GM18951 (cell line): ENCODE measurements at regions not wholly inside any gene's neighbourhood (a gene's known extent, or its start where the extent isn't known, plus 50 kb on each side); places are given as distances from the start of the nearest gene placed in this dataset.

Experiments used
- POLR2A ChIP-seq: IDR thresholded peaks from 4 replicates; pipeline ENCODE4 v1.6.1; 2011; ENCODE audit warnings: mild to moderate bottlenecking; ENCODE audit not compliant: insufficient read length, insufficient read depth; ENCODE audit errors: extremely low read depth
- in situ Hi-C: fragments of 300-500 bp; cut with MboI; formaldehyde crosslinking; loops from one replicate; pipeline ENCODE4 v1.12.0; 2022; ENCODE audit warnings: low sequenced_read_pairs, mixed read lengths, inconsistent platforms; ENCODE audit not compliant: unreplicated experiment

DNA sequence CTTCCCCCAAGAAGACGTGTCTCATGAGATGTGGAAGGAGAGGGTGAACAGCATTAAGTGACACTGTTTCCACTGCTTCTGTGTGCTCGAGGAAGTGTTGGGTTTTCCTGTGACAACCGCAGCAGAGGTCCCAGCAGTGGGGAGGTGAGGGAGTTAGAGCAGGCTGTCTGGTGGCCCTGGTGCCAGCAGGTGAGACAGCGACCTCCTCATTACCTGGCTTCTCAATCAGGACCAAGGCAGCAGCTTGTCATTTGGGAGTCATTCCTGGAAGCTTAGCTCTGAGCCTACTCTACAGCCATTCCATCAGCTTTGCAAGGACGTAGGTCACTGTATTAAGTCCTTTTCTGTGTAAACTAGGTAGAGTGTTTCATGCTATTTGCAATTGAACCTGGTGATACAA lies 63.3 kb upstream of the RGMA start:
- TF ChIP-seq POLR2A, result no peak
- in situ Hi-C loops, result no loop called here

DNA sequence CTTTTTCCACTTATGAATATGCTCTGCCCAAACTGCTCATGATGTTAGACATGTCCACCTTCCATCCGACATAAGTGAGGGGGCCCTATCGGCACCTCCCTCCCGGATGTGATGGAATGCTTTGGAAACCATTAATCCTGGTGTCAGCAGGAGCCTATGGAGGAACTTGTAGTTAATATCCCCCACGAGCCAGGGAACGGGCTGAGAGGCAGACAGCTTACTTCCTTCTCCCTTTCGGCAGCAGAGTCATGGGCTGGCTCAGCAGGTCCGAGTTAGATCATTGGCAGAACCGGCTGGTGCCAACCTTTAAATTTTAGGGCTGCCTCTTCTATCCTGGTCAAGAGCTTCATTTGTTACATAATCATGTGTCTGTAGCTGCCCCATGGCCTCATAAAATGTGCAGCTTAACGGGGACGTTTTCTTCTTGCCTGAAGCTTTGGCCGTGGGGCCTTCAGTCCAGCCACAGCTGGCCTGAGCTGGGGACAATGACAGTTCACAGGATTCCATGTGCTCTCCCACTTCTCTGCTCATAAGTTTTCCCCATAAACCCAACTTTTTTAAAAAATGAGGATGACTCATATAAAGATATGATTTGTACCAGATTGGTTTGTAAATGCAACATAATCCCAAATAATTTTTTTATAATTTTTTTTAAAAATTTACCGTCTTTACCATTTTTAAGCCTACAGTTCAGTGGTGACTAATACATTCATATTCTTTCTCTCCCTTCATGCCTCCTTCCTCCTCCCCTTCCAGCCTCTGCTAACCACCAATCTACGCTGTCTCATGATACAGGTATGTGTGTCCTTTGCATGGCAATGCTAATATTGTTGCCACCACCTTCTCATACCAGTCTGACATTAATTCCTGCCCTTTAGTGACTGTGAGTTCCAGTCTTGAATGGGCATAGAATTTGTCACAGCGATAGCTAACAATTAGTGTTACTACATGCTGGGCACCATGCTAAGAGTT lies 62.2 kb upstream of the RGMA start:
- TF ChIP-seq POLR2A, result no peak
- in situ Hi-C loops, result no loop called here

DNA sequence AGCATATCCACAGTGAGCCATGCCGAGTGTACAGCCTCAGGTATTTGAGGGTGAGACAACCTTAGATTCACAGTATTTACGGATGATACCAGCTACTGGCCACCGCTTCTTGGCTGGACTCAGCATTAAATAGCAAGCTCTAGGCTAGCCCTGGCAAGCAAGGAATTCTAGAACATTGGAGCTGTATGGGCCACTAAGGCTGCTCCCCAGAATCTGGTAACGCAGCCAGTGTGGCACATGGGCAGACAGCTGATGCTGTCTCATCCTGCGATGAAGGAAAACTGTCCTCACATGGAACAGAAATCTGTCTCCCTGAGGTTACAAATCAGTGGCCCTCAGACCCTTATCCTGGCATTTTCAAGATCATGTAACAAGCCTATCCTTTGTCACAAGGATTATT lies 57.6 kb upstream of the RGMA start:
- in situ Hi-C loops, result no loop called here
- no peak for TF ChIP-seq POLR2A

DNA sequence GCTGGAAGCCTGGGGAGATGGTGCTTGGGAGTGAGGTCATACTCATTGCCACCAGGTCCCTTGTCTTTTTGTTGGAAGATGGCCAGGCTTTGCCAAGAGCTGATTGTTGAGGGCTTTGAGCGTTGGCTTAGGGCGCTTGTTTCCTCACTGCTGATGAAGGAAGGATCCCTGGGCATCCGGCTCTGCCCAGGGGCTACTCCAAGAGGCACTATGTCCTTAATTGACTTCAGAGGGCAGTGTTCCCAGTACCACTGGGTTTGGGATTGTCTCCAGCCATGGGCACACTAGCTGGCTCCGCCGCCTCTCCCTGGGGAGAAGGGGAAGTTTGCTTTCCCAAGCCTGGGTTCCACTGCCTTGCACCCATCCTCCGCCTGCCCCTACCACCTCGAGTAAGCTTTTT lies 57.2 kb upstream of the RGMA start:
- in situ Hi-C loops, result no loop called here
- no peak for TF ChIP-seq POLR2A

DNA sequence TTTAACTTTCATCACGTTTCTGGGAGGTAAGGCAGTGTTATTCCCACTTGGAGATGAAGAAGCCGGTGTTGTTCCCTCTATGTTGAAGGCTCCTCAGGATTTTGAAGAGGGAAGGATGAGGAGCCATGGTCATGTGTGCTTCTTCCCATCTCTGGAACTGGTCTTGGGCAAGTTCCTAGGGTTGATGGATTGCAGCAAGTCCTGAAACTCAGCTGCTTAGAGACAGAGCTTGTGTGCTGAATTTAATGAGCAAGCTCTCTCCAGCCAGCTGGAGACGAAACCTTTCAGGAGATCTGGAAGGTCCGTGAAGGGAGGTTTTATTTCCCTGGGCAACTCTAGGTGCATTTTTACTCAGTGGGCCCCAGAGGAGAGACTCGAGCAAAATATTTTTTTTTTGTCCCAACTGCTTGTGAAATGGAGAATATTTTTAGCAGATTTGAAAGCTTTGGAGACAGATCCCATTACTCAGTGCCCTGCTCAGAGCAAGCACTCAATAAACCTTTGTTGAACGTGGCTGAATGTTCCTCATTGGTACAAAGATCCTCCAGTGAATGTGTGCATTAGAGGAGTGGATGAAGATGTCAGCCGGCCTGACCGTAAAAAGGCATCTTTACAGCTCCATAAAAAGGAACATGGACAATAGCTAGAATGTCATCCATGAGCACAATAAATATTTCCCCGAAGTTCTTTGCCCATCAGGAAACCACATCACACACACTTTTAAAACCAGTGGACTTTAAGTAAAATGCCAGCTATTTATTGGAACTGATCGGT lies 55.6 kb upstream of the RGMA start:
- no peak for TF ChIP-seq POLR2A
- in situ Hi-C loops, result no loop called here

DNA sequence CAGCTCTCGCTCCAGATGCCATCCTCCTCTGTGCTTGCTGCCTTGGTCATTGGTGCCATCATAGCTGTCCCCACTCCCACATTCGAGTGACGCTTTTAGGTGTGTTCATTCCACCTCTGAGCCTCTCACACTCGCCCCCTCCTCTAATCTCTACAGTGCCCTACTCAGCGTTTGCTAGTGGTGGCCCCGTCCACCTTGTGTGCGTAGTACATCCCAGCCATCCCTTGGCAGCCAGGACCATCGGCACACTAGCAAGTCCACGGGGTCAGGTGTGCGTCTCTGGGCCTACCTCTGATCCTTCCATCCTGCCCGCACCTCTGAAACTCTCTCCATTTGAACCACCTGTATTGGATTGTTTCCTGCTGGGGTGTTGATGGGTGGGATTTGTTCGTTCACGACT lies 54.2 kb upstream of the RGMA start:
- no peak for TF ChIP-seq POLR2A
- in situ Hi-C loops, result no loop called here

DNA sequence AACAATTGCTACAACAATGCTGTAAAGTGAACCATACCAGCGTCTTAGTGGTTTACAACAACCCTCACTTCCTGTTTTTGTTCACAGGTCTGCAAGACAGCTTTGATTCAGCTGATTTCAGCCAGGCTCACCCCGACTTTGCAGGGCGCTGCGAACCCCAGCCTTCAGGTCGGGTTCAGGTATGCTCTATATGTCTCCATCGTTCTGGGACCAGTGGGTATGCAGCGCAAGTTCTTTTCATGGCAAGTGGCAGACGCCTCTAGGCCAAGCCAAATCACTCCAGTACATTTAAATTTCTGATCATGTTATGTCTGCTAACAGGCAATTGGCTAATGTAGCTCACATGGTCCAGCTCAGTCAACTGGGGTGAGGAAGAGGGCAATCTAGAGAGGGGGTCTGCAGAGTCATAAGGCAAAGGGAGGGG lies 52.4 kb upstream of the RGMA start:
- in situ Hi-C loops, result no loop called here
- TF ChIP-seq POLR2A, result no peak

DNA sequence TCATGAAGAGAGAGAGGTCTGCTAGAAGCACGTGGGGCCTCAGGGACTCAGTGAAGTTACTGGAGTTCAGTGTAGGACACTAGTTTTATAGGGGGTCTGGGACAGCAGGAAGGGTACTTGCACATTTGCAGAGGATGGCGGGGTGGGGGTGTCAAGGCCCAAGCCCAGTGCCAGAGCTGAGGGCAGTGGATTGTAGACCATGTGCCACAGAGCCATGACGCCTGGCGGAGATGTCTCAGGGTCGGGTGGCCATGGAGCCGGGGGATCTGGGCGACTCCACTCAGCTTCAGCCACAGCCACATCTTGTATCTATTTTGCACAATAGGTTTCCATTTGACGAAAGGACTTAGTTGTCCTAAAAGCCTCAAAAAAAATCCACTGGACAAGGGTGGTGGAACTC lies 50.4 kb upstream of the RGMA start:
- in situ Hi-C loops, result no loop called here

DNA sequence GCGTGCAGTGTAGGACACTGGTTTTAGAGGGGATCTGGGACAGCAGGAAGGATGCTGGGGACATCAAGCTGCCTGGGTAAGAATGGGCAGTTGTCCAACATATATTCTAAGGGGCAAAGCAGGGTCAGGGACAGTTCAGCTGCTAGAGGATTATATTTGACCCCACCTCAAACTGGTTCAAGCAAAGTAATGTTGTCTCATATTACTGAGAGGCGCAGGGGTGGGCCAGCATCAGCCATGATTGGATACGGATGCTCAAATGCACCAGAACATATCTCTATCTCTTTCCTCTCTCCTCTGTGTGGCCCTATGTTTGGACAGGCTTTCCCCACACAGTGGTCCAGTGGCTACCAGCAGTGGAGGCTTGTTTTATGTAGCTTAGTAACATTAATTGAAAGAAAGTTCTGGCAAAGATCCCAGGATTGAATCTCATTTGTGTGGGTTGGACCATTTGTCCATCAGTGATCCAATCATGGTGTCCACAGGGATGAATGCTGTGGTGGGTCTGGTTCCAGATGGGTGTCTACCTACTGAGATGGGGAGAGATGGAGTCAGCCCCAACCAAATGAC lies 49.8 kb upstream of the RGMA start:
- TF ChIP-seq POLR2A, result no peak
- in situ Hi-C loops, result no loop called here

More for the DNA sequence above, 50.4 kb upstream of the RGMA start:
- no peak for TF ChIP-seq POLR2A
